ENCODE measurements at regions not wholly inside any gene's neighbourhood (a gene's known extent, or its start where the extent isn't known, plus 50 kb on each side); places are given as distances from the start of the nearest gene placed in this dataset.

DNA sequence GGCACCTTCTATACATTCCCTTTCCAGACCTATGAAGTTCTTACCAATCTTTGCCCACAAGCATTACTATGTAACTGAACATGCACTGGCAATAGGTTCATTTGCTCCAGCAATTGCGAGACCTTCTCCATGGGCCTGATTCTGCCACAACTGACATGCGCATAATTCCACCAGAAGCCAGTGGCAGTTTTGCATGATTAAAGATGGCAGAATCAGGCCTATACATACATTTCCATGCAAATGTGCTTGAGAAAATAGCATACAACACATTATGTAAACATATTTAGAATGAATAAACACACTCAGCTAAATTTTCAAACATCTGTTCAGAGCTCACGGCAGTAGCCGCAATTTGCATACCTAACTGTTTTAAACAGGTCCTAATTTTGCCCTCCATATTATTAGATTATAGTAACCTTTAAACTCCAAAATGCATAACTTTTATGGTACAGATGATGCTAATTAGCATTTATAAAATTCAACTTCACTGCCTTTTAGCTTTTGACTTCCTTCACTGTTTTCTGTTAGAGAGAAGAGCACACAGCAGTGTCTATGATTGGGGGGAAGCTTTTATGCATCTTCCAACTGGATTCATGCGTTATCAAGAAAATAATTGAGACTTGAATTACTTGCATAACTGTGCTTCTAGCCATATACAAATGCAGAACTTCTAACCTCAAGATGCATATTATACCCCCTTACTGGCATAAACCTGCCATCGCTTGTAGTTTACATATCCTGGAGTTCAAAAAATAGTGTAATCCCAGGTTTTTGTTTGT is 155.3 kb upstream of the CDH19 start:
- H3K27ac Mint-ChIP-seq = no peak overlapping the region; the same call in 1 of the 2 replicates
- TF ChIP-seq E2F4 (CRISPR knock-in tag; IDR thresholded peaks at IDR 0.05; ENCODE audit: borderline replicate concordance, low read depth) (no peak), IRF1 (CRISPR knock-in tag; IDR thresholded peaks at IDR 0.05) (no peak), USF1 (CRISPR knock-in tag; IDR thresholded peaks at IDR 0.05) (no peak), ZSCAN18 (CRISPR knock-in tag; IDR thresholded peaks at IDR 0.05) (no peak), RORB (CRISPR knock-in tag; IDR thresholded peaks at IDR 0.05) (no peak), AR (CRISPR knock-in tag; IDR thresholded peaks at IDR 0.05) (no peak), OVOL2 (CRISPR knock-in tag; IDR thresholded peaks at IDR 0.05; ENCODE audit: borderline replicate concordance) (no peak), SOX15 (CRISPR knock-in tag; IDR thresholded peaks at IDR 0.05) (no peak), NR2C2 (CRISPR knock-in tag; IDR thresholded peaks at IDR 0.05) (no peak), NFE2L1 (CRISPR knock-in tag; IDR thresholded peaks at IDR 0.05) (no peak), ZNF532 (CRISPR knock-in tag; IDR thresholded peaks at IDR 0.05; ENCODE audit: borderline replicate concordance) (no peak)
- TF ChIP-seq, protein P1, sequence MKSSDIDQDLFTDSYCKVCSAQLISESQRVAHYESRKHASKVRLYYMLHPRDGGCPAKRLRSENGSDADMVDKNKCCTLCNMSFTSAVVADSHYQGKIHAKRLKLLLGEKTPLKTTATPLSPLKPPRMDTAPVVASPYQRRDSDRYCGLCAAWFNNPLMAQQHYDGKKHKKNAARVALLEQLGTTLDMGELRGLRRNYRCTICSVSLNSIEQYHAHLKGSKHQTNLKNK (CRISPR knock-in tag; IDR thresholded peaks at IDR 0.05) = no peak
- TF ChIP-seq, protein P2, sequence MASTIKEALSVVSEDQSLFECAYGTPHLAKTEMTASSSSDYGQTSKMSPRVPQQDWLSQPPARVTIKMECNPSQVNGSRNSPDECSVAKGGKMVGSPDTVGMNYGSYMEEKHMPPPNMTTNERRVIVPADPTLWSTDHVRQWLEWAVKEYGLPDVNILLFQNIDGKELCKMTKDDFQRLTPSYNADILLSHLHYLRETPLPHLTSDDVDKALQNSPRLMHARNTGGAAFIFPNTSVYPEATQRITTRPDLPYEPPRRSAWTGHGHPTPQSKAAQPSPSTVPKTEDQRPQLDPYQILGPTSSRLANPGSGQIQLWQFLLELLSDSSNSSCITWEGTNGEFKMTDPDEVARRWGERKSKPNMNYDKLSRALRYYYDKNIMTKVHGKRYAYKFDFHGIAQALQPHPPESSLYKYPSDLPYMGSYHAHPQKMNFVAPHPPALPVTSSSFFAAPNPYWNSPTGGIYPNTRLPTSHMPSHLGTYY (CRISPR knock-in tag; IDR thresholded peaks at IDR 0.05) = no peak
- TF ChIP-seq, protein P3, sequence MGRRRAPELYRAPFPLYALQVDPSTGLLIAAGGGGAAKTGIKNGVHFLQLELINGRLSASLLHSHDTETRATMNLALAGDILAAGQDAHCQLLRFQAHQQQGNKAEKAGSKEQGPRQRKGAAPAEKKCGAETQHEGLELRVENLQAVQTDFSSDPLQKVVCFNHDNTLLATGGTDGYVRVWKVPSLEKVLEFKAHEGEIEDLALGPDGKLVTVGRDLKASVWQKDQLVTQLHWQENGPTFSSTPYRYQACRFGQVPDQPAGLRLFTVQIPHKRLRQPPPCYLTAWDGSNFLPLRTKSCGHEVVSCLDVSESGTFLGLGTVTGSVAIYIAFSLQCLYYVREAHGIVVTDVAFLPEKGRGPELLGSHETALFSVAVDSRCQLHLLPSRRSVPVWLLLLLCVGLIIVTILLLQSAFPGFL (CRISPR knock-in tag; IDR thresholded peaks at IDR 0.05; ENCODE audit: borderline replicate concordance) = no peak
- TF ChIP-seq, protein P4, sequence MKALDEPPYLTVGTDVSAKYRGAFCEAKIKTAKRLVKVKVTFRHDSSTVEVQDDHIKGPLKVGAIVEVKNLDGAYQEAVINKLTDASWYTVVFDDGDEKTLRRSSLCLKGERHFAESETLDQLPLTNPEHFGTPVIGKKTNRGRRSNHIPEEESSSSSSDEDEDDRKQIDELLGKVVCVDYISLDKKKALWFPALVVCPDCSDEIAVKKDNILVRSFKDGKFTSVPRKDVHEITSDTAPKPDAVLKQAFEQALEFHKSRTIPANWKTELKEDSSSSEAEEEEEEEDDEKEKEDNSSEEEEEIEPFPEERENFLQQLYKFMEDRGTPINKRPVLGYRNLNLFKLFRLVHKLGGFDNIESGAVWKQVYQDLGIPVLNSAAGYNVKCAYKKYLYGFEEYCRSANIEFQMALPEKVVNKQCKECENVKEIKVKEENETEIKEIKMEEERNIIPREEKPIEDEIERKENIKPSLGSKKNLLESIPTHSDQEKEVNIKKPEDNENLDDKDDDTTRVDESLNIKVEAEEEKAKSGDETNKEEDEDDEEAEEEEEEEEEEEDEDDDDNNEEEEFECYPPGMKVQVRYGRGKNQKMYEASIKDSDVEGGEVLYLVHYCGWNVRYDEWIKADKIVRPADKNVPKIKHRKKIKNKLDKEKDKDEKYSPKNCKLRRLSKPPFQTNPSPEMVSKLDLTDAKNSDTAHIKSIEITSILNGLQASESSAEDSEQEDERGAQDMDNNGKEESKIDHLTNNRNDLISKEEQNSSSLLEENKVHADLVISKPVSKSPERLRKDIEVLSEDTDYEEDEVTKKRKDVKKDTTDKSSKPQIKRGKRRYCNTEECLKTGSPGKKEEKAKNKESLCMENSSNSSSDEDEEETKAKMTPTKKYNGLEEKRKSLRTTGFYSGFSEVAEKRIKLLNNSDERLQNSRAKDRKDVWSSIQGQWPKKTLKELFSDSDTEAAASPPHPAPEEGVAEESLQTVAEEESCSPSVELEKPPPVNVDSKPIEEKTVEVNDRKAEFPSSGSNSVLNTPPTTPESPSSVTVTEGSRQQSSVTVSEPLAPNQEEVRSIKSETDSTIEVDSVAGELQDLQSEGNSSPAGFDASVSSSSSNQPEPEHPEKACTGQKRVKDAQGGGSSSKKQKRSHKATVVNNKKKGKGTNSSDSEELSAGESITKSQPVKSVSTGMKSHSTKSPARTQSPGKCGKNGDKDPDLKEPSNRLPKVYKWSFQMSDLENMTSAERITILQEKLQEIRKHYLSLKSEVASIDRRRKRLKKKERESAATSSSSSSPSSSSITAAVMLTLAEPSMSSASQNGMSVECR (CRISPR knock-in tag; IDR thresholded peaks at IDR 0.05; ENCODE audit: borderline replicate concordance) = no peak

More for the DNA sequence above, 155.3 kb upstream of the CDH19 start:
- Mint-ChIP-seq H3K27me3 (ENCODE audit: low read depth) (no peaks in the 10 kb centered on the region), H3K9me3 (no peaks in the 10 kb centered on the region), H3K4me1 (peaks cover 29% of the 10 kb centered on the region), H3K4me3 (peak overlapping the region; percentile 14; the same call in 1 of the 2 replicates), H3K36me3 (no peaks in the 10 kb centered on the region)
- POLR2A ChIA-PET = no interaction called here
- CTCF ChIA-PET = interaction anchor here (0.7 kb wide), 1 partner anchor 8 kb away, joined by 3 read pairs; no protein-coding TSS in a partner anchor
- DNase-seq (ENCODE audit: low spot score) (no peak), ATAC-seq (peak; percentile 24; the same call in 1 of the 2 replicates)
